Activated naive CD4-positive, alpha-beta T cell treated with anti-CD3 and anti-CD28 coated beads, Interleukin-2, amount 50 U/mL, for 24 hours (primary cell): ENCODE measurements at regions not wholly inside any gene's neighbourhood (a gene's known extent, or its start where the extent isn't known, plus 50 kb on each side); places are given as distances from the start of the nearest gene placed in this dataset.

Source experiments
- H3K27ac Mint-ChIP-seq: one replicate; pipeline ENCODE4 v1.8.0; 2021; ENCODE audit warnings: mild to moderate bottlenecking, mixed read lengths
- H3K27me3 Mint-ChIP-seq: one replicate; pipeline ENCODE4 v1.8.0; 2021; ENCODE audit warnings: mixed read lengths
- H3K36me3 Mint-ChIP-seq: one replicate; pipeline ENCODE4 v1.8.0; 2021; ENCODE audit warnings: mixed read lengths
- H3K4me1 Mint-ChIP-seq: one replicate; pipeline ENCODE4 v1.8.0; 2021; ENCODE audit warnings: mixed read lengths
- H3K4me3 Mint-ChIP-seq: one replicate; pipeline ENCODE4 v1.8.0; 2021; ENCODE audit warnings: mild to moderate bottlenecking, mixed read lengths
- H3K9me3 Mint-ChIP-seq: one replicate; pipeline ENCODE4 v1.8.0; 2021; ENCODE audit warnings: mixed read lengths

DNA sequence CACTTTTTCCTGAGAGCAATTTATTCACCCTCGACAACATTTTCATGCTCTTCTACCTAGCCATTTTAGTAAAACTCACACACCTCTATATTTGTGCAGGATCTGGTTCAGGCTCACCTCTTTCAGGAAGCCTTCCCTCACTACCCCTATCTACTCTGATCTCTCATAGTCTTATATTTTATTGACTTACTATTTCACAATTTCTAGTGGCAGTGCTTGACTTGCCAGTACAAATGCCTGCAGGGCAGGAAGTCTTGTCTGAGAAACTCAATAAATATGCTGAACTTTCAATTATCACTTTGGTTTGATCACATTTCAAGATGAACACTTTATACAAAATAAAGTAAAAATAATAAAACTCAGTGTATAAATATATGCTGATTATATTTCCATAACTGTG is 226.8 kb downstream of the CETN3 start:
- H3K36me3 Mint-ChIP-seq, result no peaks in the 10 kb centered on the region
- no peaks in the 10 kb centered on the region for H3K4me1 Mint-ChIP-seq
- no peaks in the 10 kb centered on the region for H3K27me3 Mint-ChIP-seq
- H3K4me3 Mint-ChIP-seq, result no peak overlapping the region
- H3K27ac Mint-ChIP-seq, result no peak overlapping the region
- no peaks in the 10 kb centered on the region for H3K9me3 Mint-ChIP-seq

DNA sequence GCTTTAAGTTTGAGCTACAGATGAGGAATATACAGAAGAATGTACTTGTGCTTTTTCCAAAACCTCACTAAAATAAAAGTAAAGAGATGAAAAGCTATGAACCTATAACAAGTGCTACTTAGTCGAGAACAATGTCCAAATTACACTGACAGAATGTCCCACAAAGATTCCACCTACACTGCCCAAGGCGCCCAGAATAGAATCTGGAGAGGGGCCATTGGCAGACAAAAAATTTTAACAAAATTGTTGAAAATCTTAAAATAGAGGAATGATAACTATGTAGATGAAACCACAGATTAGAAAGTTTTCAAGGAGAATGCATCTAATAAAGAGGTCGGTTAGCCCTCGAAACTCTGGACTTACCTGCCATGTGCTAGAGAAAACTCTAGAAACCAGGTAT is 235.3 kb downstream of the CETN3 start:
- Mint-ChIP-seq H3K4me3 (no peak overlapping the region), H3K9me3 (no peaks in the 10 kb centered on the region), H3K4me1 (no peaks in the 10 kb centered on the region), H3K27me3 (no peaks in the 10 kb centered on the region), H3K27ac (no peak overlapping the region), H3K36me3 (no peaks in the 10 kb centered on the region)

DNA sequence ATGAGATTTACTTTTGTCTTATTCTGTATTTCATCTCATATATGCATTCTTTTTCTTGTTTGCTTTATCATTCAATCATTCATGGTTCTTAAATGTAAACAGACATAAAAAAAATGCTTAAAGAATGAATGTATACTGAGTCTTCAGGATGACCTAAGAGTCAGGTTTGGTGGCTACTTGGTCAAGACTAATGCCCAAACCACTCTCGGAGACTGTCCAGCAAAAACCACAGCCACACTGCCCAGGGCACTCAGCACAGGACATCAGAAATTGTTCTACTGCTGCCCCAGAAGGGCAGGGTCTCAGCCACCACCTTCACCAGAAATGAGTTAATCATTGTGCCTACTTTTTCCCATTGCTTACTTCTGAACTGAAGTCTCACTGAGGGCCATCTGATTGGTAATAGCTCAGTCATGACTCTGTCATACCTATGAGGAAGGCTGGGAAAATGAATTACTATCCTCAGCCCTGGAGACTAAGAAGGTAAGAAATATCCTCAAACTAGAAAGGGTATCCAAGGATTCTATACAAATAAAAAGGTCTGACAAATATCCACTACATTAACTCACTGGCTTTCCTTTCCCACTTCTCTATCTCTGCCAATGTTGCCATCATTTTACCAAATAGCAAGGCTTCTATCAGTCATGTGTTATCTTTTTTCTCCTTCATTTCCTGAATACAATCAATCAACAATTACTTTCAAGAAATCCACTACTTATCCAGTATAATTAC is 236.1 kb downstream of the CETN3 start:
- H3K4me1 Mint-ChIP-seq, result no peaks in the 10 kb centered on the region
- no peaks in the 10 kb centered on the region for H3K36me3 Mint-ChIP-seq
- H3K27me3 Mint-ChIP-seq, result no peaks in the 10 kb centered on the region
- H3K9me3 Mint-ChIP-seq, result no peaks in the 10 kb centered on the region
- no peak overlapping the region for H3K4me3 Mint-ChIP-seq
- no peak overlapping the region for H3K27ac Mint-ChIP-seq

- no peaks in the 10 kb centered on the region for H3K9me3 Mint-ChIP-seq
- H3K36me3 Mint-ChIP-seq, result no peaks in the 10 kb centered on the region
- H3K27ac Mint-ChIP-seq, result no peak overlapping the region
- no peaks in the 10 kb centered on the region for H3K27me3 Mint-ChIP-seq
- no peaks in the 10 kb centered on the region for H3K4me1 Mint-ChIP-seq
- no peak overlapping the region for H3K4me3 Mint-ChIP-seq
These were observed 238.1 kb downstream of the CETN3 start for GRCh38 chr5:90171466-90171865.

GRCh38 chr5:90170261-90170660 is 239.3 kb downstream of the CETN3 start:
- H3K27ac Mint-ChIP-seq, result no peak overlapping the region
- H3K4me3 Mint-ChIP-seq, result no peak overlapping the region
- no peaks in the 10 kb centered on the region for H3K36me3 Mint-ChIP-seq
- H3K4me1 Mint-ChIP-seq, result no peaks in the 10 kb centered on the region
- H3K27me3 Mint-ChIP-seq, result no peaks in the 10 kb centered on the region
- no peaks in the 10 kb centered on the region for H3K9me3 Mint-ChIP-seq

DNA sequence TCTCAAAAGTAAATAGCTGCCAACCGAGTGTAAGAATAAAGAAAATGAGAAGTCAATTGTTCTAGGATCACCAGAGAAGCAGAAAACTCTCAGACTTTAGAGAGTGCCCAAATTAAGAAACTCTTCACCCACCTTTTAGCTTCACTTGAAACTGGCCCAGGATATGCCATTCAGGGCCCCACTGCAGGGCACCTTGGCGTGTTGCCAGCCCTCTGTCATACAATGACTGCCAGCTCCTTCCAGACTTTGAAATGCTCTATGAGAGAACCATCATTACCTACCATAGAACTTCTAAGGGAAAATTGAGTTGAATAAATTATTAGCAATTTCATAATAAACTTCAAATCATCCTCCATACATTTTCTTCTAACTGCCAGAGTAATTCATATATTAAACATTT is 240.5 kb downstream of the CETN3 start:
- Mint-ChIP-seq H3K27ac (no peak overlapping the region), H3K36me3 (no peaks in the 10 kb centered on the region), H3K9me3 (no peaks in the 10 kb centered on the region), H3K4me1 (no peaks in the 10 kb centered on the region), H3K4me3 (no peak overlapping the region), H3K27me3 (no peaks in the 10 kb centered on the region)

GRCh38 chr5:90168399-90168798 is 241.2 kb downstream of the CETN3 start:
- Mint-ChIP-seq H3K4me3 (no peak overlapping the region), H3K27ac (no peak overlapping the region), H3K27me3 (no peaks in the 10 kb centered on the region), H3K36me3 (no peaks in the 10 kb centered on the region), H3K4me1 (no peaks in the 10 kb centered on the region), H3K9me3 (no peaks in the 10 kb centered on the region)

DNA sequence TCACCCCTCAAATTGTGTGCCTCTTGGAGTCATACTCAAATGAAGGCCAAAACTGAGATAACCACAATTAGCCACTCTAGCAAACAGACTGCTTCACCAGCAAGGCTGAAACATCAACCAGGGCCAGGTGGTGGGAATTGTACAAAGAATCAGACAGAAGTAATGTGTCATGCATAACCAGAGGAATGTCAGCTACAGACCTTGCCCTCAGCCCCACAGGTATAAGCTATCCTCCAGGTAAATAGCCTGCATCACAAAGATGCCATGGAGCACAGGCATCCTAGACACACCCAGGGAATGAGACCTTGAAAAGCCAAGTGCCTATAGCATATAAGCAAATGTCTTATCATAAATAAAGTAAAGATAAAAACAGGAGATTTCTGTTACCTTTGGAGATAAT is 242.7 kb downstream of the CETN3 start:
- no peaks in the 10 kb centered on the region for H3K4me1 Mint-ChIP-seq
- no peaks in the 10 kb centered on the region for H3K27me3 Mint-ChIP-seq
- no peaks in the 10 kb centered on the region for H3K36me3 Mint-ChIP-seq
- no peak overlapping the region for H3K27ac Mint-ChIP-seq
- H3K4me3 Mint-ChIP-seq, result no peak overlapping the region
- H3K9me3 Mint-ChIP-seq, result no peaks in the 10 kb centered on the region

DNA sequence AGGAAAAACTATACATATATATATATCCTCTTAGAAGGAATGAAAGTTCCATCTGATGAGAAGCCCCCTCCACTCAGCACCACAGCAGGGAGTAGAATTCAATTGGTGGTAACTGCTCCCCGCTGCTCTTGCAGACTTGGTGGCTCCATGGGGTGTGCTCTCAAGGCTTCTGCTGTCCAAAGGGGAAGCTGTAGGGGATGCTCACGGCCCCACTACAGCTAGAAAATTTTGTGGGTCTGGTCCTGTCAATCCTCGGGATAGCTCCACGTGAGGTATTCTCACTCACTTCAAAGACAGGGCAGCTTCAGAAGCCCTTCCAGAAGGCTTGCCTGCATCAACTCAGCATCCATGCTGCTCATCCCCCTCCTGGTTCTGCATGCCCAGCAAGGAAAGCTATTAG is 247.2 kb downstream of the CETN3 start:
- Mint-ChIP-seq H3K4me1 (no peaks in the 10 kb centered on the region), H3K27ac (no peak overlapping the region), H3K4me3 (no peak overlapping the region), H3K36me3 (no peaks in the 10 kb centered on the region), H3K9me3 (no peaks in the 10 kb centered on the region), H3K27me3 (peaks cover 1% of the 10 kb centered on the region)

- Mint-ChIP-seq H3K4me3 (no peak overlapping the region), H3K9me3 (no peaks in the 10 kb centered on the region), H3K4me1 (no peaks in the 10 kb centered on the region), H3K27ac (no peak overlapping the region), H3K36me3 (no peaks in the 10 kb centered on the region), H3K27me3 (peaks cover 1% of the 10 kb centered on the region)
These were observed 248.1 kb downstream of the CETN3 start for GRCh38 chr5:90161414-90161813.

DNA sequence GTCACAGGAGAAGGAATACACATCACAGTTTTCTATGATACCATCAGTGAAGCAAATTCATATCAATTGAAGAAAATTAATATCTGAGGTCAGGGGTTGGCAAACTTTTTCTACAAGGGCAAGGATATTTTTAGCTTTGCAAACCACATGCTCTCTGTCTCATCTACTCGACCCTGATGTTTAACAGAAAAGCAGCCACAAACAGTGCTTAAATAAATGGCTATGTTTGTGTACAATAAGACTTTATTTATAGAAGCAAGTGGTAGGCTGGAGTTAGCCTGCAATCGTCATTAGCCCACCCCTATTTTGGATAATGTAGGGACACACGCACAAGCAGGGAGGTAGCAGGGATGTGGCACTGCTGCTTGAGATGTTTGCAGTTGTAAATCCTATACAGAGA is 251.4 kb downstream of the CETN3 start:
- H3K27ac Mint-ChIP-seq, result no peak overlapping the region
- peaks cover 1% of the 10 kb centered on the region for H3K27me3 Mint-ChIP-seq
- peaks cover 4% of the 10 kb centered on the region for H3K9me3 Mint-ChIP-seq
- no peaks in the 10 kb centered on the region for H3K4me1 Mint-ChIP-seq
- no peaks in the 10 kb centered on the region for H3K36me3 Mint-ChIP-seq
- no peak overlapping the region for H3K4me3 Mint-ChIP-seq

- Mint-ChIP-seq H3K27ac (no peak overlapping the region), H3K4me3 (no peak overlapping the region), H3K9me3 (peaks cover 10% of the 10 kb centered on the region), H3K4me1 (no peaks in the 10 kb centered on the region), H3K27me3 (peaks cover 1% of the 10 kb centered on the region), H3K36me3 (no peaks in the 10 kb centered on the region)
These were observed 256.5 kb downstream of the CETN3 start for GRCh38 chr5:90153031-90153430.

GRCh38 chr5:90144625-90145327 is 264.8 kb downstream of the CETN3 start:
- Mint-ChIP-seq H3K27me3 (no peaks in the 10 kb centered on the region), H3K4me3 (no peak overlapping the region), H3K36me3 (no peaks in the 10 kb centered on the region), H3K27ac (no peak overlapping the region), H3K4me1 (no peaks in the 10 kb centered on the region), H3K9me3 (peaks cover 5% of the 10 kb centered on the region)

DNA sequence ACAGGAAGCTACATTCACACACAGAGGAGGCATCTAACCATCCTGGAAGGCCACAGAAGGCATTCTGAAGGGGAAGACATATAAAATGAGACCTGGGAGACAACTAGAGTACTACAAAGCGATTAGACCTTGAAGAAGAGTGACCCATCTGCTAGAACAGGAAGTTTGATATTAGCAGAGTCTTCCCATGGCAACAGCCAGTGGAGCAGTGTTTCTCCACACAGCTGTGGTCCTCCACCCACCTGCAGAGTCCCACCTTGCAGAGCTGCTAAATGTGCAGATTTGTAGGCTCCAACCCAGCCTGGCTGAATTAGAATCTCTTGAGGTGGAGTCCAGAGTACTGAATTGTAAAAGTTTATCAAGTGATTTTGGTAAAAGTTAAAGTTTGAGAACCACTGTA is 267.0 kb downstream of the CETN3 start:
- H3K27ac Mint-ChIP-seq, result no peak overlapping the region

GRCh38 chr5:90141984-90142383 is 267.6 kb downstream of the CETN3 start:
- H3K4me1 Mint-ChIP-seq, result no peaks in the 10 kb centered on the region

More for the DNA sequence above, 267.0 kb downstream of the CETN3 start:
- H3K4me3 Mint-ChIP-seq, result no peak overlapping the region
- H3K36me3 Mint-ChIP-seq, result no peaks in the 10 kb centered on the region
- no peaks in the 10 kb centered on the region for H3K4me1 Mint-ChIP-seq
- H3K9me3 Mint-ChIP-seq, result no peaks in the 10 kb centered on the region
- no peaks in the 10 kb centered on the region for H3K27me3 Mint-ChIP-seq

DNA sequence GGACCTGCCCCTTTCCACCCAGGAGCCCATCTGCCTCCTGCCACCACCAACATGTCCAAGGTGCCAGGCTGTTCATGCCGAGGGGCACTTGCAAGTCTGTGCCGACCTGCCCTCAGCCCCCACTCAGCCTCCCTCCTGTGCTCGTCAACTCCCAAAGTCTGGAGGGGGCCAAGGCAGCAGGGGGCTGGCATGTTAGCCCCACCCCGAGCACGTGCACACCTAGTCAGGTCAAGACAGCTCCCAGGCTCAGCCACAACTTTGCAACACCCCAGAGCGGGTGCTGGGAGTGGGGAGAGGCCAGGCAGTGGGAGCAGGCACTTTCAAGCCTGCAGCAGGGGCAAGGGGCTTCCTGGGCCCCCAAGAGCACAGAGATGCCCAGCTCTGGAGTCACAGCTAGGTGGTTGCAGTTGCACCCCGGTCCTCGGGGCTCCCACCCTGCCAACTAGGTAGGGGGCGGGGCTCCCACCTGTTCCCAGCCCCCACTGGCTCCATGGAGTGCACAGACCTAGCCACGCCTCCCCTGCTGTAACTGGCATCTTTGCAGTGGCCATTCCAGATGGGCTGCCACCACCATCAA is 272.5 kb downstream of the CETN3 start:
- Mint-ChIP-seq H3K4me3 (no peak overlapping the region), H3K36me3 (no peaks in the 10 kb centered on the region), H3K9me3 (no peaks in the 10 kb centered on the region)

More at GRCh38 chr5:90141984-90142383, 267.6 kb downstream of the CETN3 start:
- no peaks in the 10 kb centered on the region for H3K9me3 Mint-ChIP-seq
- H3K27me3 Mint-ChIP-seq, result no peaks in the 10 kb centered on the region
- H3K27ac Mint-ChIP-seq, result no peak overlapping the region
- no peak overlapping the region for H3K4me3 Mint-ChIP-seq
- no peaks in the 10 kb centered on the region for H3K36me3 Mint-ChIP-seq

More for the DNA sequence above, 272.5 kb downstream of the CETN3 start:
- Mint-ChIP-seq H3K27ac (no peak overlapping the region), H3K4me1 (no peaks in the 10 kb centered on the region), H3K27me3 (no peaks in the 10 kb centered on the region)
